MM.1S (cell line): ENCODE measurements at regions not wholly inside any gene's neighbourhood (a gene's known extent, or its start where the extent isn't known, plus 50 kb on each side); places are given as distances from the start of the nearest gene placed in this dataset.

ENCODE experiments used
- CTCF ChIP-seq: fragments of 300-600 bp; sonication (generic); IDR thresholded peaks from 2 replicates; pipeline ENCODE4 v1.5.1; 2016; ENCODE audit warnings: antibody characterized with exemption, low read length, mixed read lengths
- EZH2phosphoT487 ChIP-seq: fragments of 300-600 bp; sonication (generic); IDR thresholded peaks from 2 replicates; pipeline ENCODE4 v1.6.1; 2018; ENCODE audit warnings: antibody characterized with exemption, low read length

- TF ChIP-seq CTCF, result no peak
- no peak for TF ChIP-seq EZH2phosphoT487
Measured at GRCh38 chr2:215769246-215769645, 244.1 kb downstream of the MREG start.
